Activated CD4-positive, CD25-positive, alpha-beta regulatory T cell (primary cell): ENCODE measurements at regions not wholly inside any gene's neighbourhood (a gene's known extent, or its start where the extent isn't known, plus 50 kb on each side); places are given as distances from the start of the nearest gene placed in this dataset.
"Not testable (repeated sequence)": the region's sequence is repeated elsewhere in the genome, so short reads cannot be mapped to it uniquely, and the experiment has no call there.

Source experiments
- DNase-seq, 4 experiments: peaks; one replicate each; lab custom pipeline; 2025; lab: John Stamatoyannopoulos, UW

DNA sequence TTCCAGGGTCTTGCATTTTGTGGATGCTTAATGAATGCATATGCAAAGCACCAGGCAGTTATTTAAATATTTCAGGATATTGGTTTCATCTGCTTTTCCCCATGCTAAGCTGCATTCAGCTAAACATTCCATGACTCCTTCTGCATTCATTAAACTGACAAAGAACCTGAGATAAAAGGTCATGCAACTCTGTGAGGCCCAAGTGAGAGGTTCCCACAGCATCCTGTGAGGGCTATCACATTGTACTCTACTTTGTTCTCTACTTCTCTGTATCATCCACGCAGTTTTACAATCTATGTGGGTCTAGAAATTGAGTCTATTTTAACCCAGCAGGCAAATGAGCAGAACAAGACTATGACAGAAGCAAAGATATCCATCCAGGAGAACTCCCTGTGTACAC is 86.4 kb upstream of the PRSS16 start:
- no peak for DNase-seq

DNA sequence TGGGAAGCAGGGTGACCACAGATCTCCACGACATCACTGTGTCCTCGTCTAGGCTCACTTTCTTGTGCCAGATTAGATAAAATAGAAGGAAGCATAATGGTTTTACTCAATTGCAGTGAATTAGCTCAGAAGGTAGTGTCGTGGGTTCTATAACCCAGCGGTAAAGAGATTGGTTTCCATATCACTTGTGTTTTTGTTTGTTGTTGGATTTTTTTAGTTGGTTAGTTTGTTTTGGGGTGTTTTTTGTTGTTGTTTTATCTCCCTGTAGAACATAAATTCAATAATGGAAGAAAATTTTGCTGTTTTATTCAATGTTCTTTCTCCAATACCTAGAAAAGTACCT is 85.9 kb upstream of the PRSS16 start:
- no peak for DNase-seq

DNA sequence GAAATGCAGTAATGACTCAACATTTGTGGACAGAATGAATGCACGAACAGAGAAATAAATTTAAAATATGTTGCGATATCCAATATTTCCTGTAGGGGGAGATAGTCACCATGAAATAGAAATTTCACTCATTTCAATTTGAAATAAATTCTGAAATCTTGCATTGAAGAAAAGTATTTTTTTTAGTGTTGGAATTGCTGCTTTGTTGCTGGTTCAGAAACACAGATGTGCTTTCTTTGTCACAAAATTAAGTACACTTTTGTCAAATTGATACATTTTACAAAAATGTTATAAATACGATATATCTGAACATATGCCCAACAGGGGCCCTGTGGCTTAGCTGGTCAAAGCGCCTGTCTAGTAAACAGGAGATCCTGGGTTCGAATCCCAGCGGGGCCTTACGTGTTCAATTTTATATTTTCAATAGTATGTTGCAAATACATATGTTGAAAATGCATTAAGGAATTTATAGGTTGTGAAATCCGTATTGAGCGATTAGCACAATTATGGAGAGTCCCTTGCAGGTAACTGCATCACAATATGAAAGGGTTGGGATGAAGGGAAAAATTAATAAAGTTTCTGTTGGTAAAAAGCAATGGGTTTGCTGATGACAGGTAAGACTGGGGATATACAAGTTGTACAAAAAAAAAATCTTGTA is 85.4 kb upstream of the PRSS16 start:
- no peak for DNase-seq

DNA sequence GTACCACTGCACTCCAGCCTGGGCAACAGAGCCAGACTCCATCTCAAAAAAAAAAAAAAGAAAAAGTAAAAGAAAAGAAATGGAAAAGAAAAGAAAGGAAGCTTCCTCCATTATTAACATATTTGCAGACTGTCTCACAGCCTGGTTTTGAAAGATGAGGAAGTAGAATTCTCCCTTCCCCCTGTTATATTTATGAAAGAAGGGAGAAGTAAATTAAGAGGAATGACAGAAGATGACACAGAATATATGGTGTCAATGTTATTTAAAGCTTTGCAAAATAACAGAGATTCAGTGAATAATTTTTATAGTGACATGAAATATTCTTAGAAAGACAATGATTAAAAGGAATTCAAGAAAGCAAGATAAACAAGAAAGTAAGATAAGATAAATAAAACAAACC is 83.7 kb upstream of the PRSS16 start:
- no peak for DNase-seq

DNA sequence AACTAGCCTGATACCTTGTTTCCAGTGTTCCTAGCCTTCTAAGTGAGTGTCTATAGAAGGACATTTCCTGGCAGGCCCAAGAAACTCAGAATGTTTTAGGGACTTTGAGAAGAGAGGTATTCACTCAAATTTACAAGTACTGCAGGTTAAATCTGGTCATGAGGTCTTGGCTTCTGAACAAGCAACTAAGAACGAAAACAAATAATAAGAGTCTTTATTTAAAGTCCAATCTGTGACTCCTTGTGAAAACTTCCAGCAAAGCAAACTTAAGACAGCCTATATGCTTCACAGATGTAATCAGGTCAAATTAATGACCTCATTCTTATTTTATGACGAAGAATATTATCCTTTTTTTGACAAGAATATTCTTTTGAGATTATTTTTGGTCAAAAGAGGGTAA is 79.4 kb upstream of the PRSS16 start:
- no peak for DNase-seq

DNA sequence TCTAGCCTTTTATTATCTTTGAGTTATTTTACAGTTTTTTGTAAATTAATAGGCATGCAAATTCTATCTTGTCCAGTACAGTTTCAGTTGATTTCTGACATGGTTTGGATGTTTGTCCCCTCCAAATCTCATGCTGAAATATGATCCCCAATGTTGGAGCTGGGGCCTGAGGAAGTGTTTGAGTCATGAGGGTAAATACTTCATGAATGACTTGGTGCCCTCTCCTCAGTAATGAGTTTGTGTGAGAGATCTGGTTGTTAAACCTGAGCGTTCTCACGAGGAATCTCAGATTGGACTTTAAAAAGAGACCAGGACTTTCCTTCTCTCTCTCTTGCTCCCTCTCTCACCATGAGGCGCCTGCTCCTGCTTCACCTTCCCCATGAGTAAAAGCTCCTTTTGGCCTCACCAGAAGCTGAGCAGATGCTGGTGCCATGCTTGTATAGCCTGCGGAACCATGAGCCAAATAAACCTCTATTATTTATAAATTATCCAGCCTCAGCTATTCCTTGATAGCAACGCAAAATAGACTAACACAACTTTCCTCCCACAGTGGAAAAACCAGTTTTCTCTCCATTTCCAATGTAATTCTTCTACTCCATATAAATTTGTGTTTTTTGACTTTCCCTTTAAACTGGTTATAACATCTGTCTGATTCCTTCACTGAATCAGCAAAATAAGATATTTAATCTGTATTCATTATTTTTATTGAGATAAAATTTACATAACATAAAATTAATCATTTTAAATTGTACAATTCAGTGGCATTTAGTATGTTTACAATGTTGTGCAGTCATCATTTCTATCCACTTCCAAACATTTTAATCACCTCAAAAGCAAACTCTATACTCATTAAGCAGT is 78.7 kb upstream of the PRSS16 start:
- DNase-seq: no peak

DNA sequence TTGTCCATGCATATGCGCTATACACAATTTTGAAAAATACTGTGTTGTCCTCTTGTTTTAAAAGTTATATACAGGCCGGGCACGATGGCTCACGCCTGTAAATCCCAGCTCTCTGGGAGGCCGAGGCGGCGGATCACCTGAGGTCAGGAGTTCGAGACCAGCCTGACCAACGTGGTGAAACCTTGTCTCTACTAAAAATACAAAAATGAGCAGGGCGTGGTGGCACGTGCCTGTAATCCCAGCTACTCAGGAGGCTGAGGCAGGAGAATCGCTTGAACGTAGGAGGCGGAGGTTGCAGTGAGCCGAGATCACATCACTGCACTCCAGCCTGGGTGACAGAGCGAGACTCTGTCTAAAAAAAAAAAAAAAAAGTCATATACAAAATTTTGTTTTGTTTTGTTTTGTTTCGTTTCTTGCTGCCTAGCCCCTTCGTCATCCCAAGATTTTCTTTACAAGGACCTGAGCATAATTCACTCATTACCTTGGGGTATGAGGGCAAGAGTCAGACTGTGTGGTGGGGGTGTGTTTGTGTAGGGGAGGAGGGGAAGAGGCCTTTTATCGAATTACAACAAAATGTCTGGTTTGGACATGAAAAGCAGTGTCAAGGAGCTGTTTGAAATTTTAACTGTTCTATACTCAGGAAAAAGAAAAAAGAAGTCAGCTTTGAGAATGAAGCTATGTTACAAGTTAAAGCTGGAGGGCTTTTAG is 74.8 kb upstream of the PRSS16 start:
- DNase-seq: not testable (repeated sequence)

DNA sequence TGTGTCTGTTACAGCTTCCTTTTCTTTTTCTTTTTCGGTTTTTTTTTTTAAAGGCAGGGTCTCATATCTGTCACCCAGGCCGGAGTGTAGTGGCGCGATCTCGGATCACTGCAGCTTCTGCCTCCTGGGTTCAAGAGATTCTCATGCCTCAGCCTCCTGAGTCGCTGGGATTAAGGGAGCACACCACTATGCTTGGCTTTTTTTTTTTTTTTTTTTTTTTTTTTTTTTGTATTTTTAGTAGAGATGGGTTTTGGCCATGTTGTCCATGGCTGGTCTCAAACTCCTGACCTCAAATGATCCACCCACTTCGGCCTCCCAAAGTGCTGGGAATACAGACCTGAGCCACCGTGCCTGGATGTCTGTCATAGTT is 74.3 kb upstream of the PRSS16 start:
- DNase-seq: not testable (repeated sequence)

DNA sequence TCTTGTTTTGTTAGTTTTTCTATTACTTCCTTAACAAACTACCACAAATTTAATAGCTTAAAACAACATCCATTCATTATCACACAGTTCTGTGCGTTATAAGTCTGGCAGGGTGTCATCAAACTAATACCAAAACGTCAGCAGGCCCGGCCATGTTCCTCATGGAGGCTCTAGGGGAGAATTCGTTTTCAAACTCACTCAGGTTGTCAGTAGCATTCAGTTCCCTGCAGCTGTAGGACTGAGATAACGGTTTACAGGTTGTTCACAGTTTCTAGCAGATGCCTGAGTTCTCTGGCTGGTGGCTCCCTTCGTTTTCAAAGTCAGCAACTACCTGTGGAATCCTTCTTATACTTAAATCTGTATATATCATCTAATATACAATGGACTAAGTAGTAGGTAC is 72.5 kb upstream of the PRSS16 start:
- DNase-seq: no peak

DNA sequence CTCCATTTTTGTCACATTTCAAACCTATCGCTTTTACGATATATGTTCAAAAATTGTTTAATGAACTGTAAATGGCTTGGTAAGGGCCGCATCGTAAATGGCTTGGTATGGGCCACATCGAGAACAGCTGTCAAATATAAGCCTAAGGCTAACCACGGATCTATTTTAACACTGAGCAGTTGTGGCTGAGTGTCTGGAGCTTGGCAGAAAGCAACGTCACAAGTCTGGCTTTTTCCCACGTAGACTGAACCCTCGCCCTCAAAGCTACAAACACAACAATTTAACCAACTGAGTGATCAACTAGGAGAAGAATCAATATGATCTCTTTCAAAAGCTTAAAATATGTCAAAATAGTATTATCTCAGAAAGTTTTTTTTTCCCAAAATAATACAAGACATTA is 71.4 kb upstream of the PRSS16 start:
- DNase-seq: no peak

DNA sequence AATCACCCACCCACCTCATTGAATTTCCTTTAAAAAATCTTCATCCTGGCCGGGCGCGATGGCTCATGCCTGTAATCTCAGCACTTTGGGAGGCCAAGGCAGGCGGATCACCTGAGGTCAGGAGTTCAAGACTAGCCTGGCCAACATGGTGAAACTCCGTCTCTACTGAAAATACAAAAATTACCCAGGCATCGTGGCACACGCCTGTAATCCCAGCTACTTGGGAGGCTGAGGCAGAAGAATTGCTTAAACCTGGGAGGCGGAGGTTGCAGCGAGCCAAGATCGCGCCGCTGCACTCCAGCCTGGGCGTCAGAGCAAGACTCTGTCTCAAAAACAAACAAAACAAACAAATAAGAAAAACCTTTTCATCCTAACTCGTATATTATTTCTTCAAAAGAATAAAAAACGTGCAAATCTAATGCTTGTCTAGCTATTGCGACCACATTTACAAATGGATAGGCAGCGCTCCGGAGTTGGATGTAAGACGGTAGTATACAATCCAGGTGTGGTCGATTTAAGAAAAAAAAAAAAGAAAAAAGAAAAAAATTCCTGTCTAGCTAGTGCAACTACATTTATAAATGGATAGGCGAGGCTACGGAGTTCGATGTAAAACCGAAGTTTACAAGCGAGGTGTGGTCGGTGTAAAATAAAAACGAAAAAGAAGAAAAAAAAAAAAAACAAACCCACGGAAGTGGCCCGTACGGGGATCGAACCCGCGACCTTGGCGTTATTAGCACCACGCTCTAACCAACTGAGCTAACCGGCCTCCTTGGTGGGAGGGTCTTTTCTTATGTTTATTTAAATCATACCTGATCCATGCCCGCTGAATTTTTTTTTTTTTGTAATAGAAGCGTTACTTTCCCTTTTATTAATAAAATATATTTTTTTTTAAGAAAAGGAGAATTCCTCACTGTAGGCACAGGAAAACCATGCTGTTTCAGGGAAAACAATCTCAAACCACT is 70.7 kb upstream of the PRSS16 start:
- DNase-seq: peak; percentile 39 to 53 (median 47)

DNA sequence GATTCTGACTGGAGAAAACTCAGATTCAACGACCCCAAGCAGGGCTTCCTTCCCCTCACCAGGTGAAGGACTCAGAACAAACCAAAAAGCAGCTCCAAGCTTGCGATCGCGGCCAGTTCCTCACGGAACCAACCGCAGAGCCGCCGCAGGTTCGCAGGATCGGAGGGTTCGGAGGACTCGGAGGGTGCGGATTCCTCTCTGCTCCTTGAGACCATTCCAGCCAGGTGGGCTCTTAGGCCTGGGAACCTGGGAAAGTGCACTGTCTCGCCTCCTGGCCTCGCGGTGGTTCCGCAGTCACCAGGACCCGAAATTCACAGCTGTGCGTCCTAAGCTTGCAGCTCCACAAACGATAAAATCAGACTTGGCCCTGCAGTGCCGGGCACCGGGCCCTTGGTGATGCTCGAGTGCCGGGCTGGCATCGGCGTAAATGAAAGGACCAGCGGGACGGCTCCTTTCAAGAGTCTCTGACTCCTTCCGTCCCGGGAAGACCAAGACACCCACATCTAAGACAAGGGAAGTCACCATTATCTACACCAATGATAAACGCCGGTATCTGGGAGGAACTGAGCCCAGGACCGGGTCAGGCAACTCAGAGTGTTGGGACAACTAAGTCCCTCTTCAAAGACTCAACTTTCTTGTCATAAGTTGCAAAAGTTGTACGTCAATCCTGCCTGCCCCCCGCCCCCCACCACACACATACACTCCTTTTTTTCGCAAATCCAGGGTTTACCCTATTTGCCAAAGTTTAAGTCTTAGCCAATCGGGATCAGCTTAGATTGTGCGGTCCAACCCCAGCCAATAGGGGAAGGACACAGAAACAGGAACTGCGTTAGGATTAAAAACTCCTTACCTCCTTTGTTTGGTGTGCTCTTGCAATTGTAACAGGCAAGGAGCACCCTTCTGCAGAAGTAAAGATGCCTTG is 69.8 kb upstream of the PRSS16 start:
- DNase-seq: peak; percentile 11 to 56 (median 36)

DNA sequence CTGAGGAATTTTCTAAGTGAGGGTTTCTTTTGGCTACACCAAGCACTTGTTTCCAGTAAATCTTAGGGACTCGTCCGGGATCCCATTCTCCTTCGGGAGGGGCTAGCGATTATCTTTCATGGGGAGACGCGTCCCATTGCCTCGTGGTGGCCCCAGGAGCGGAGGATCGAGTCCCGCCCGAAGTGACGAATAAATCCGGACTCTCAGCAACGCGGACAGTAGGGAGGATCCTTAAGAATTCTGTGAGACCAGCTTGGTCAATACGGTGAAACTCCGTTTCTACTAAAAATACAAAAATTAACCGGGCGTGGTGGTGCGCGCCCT is 69.1 kb upstream of the PRSS16 start:
- DNase-seq: no peak

DNA sequence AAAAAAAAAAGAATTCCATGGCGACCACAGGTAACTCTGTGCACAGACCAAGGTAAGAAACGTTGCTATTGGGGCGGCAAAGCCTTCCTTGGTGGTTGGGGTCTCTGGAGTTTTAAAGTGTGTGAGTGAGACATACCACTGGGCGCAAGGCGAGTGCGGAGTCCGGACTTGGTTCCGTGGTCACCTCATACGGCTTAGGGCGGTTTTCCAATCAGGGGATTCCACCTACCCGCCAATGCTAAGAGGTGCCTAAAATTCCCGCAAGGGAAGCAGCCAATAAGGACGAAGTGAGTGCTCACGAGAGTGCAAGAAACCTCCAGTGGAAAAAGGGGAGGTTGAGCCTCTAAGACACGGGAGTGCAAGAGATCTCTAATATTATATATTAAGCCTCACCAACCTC is 68.6 kb upstream of the PRSS16 start:
- DNase-seq: no peak

DNA sequence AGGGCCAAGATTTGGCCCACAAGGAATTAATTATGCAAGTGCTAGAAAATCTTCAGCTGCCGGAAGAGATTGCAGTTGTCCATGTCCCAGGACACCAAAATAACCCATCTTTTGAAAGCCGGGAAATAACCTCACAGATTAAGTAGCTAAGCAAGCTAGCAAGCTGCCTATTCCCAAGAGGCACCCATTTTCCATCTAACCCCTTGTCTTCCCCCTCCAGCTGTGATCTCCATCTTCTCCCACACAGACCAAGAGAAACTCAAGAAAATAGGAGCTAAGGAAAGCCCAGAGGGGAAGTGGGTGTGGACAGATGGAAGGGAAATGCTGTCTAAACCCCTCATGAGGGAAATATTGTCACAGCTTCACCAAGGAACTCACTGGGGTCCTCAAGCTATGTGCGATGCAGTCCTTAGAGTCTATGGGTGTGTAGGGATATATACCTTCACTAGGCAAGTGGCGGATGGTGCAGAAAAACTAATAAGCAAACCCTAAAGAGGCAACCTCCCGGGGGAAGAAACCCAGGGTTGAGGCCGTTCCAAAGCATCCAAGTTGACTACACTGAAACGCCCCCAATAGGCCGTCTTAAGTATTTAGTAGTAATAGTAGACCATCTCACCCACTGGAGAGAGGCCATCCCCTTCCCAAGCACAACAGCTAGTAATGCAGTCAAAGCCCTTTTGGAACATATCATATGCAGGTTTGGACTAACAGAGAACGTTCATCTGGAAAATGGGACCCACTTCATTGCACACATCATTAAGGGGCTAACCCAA is 64.3 kb upstream of the PRSS16 start:
- no peak for DNase-seq

DNA sequence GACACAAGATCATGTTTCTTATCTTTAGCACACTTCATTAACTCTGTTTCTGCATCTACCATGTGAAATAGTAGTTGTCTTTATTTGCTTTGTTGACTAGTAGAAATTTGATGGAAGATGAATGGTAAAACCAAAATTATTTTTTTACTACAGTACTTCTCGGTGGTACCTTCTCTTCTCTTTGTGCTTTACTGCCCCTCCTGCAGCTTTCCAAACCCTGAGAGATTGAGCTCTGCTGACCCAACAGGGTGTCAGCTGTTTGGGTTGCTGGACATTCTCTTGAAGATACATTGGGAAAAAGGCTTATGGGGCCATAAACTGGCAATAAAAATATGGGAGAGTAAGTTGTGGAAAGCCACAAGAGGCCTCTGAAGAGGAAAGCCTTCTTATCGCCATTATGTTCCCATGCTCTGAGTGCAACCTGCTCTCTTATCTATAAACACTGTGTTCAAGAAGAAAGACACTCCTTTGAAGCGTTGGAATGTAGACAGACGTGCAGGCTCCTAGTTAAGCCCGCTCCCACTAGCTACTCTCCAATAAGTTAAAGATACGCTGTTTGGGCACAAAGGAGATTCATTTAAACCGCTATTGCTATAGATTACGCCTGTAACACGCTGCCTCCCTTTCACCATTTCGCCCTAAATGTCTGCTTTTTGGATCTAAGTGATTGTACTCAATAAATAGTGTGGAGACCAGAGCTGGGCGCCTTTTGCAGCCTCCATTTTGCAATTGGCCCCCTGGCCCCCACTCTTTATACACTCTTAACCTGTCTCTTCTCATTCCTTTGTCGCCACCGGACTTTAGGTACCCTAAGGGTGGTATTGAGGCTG is 60.1 kb upstream of the PRSS16 start:
- no peak for DNase-seq

DNA sequence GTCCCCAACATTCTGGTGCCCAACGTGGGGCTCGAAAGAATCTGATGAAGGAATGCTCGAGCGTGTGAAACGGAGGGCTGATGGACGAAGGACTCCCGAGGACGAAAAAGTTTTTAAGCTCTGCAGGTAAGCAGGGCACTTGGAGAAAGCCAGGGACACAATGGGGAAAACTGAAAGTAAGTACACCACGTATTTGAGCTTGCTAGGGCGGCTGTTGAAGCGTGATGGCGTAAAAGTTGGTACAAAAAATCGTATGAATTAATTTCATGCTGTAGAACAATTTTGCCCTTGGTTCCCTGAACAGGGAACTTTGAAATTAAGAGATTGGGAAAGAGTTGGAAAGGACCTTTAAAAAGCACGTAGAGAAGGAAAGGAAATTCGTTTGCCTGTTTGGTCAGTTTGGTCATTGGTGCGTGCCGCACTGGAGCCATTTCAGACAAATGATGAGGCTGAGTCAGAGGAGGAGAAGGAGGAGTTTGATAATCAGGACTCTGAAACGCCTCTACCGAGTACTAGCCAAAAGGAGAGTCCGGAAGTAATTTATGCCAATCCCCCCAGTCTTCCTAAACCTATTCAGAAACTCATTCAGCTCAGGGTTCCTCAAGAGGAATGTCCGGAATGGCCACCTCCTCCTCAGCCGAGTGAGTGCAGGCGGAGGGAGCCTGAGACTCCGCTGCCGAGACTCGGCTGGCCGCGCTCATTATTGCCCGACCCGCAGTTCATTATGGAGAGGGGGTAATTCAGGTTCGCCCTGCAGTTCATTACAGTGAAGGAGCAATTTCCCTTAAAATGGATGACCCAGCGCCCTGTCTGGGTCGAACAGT is 59.2 kb upstream of the PRSS16 start:
- DNase-seq: peak in 2 of 4 experiments; percentile 3 to 9

DNA sequence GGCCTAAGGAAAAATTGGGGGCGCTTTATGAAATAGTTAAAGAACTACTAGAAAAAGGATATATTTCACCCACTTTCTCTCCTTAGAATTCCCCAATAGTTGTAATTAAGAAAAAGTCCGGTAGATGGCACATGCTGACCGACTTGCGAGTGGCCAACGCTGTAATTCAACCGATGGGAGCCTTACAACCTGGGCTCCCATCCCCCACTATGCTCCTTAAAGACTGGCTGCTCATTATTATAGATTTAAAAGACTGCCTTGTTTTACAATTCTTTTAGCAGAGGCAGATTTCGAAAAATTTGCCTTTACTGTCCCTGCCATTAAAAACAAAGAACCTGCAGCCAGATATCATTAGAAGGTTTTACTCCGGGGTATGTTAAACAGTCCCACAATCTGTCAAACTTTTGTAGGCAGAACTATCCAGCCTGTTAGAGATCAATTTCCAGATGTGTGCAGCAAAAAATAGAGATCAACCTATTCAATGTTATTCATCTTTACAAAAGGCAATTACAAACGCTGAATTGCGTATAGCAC is 58.5 kb upstream of the PRSS16 start:
- DNase-seq: peak in 1 of 4 experiments; percentile 9
